K562 (cell line): ENCODE measurements at regions not wholly inside any gene's neighbourhood (a gene's known extent, or its start where the extent isn't known, plus 50 kb on each side); places are given as distances from the start of the nearest gene placed in this dataset.

Source experiments
- BMI1 ChIP-seq: fragments of 150-350 bp; IDR thresholded peaks from 2 replicates; pipeline ENCODE4 v1.6.1; 2014; ENCODE audit warnings: low read length
- DEAF1 ChIP-seq: fragments of 450-650 bp; formaldehyde crosslinking; IDR thresholded peaks from 2 replicates; pipeline ENCODE4 v1.4.0; 2020; ENCODE audit warnings: mild to moderate bottlenecking, moderate library complexity
- HMGN3 ChIP-seq: IDR thresholded peaks from 2 replicates; pipeline ENCODE4 v1.6.1; 2011; ENCODE audit warnings: borderline replicate concordance, low read depth, mild to moderate bottlenecking, mixed read lengths, low read length; ENCODE audit not compliant: insufficient read length; ENCODE audit errors: extremely low read depth
- HNRNPUL1 ChIP-seq: fragments of 200-400 bp; formaldehyde crosslinking; IDR thresholded peaks from 2 replicates; pipeline ENCODE4 v1.6.1; 2017; ENCODE audit warnings: low read length
- HSF4 ChIP-seq: fragments of 250-450 bp; sonication (Bioruptor Pico); IDR thresholded peaks from 2 replicates; pipeline ENCODE4 v2.1.2; 2022; ENCODE audit warnings: mild to moderate bottlenecking, moderate library complexity, borderline replicate concordance
- KDM5B ChIP-seq: fragments of 200-600 bp; sonication (generic); IDR thresholded peaks from 2 replicates; pipeline ENCODE4 v1.6.1; 2012; ENCODE audit warnings: low read depth, mild to moderate bottlenecking, moderate library complexity, low read length, control low read depth, inconsistent platforms; ENCODE audit not compliant: insufficient replicate concordance
- MGA ChIP-seq: fragments of 450-650 bp; IDR thresholded peaks from 2 replicates; pipeline ENCODE4 v1.6.1; 2016; ENCODE audit warnings: mild to moderate bottlenecking, moderate library complexity
- NONO ChIP-seq, 2 experiments: fragments of 200-400 bp in 1 of 2; fragments of 450-650 bp in 1 of 2; formaldehyde crosslinking in 1 of 2; IDR thresholded peaks; 2 replicates each; pipeline ENCODE4 v1.6.1; 2017; ENCODE audit warnings: low read depth in 2 of 2, mild to moderate bottlenecking in 2 of 2, moderate library complexity in 2 of 2, low read length in 1 of 2
- NR2C2 ChIP-seq, 2 experiments: fragments of 200-800 bp in 1 of 2; sonication (Bioruptor generic) in 1 of 2; sonication (generic) in 1 of 2; formaldehyde crosslinking in 1 of 2; IDR thresholded peaks; 2 replicates each; pipeline versions ENCODE4 v1.6.1 to v1.8.0; 2016 to 2022; ENCODE audit warnings: mild to moderate bottlenecking in 1 of 2, missing compliant biosample characterization in 1 of 2, missing genetic modification characterization in 1 of 2, missing genetic modification reagents in 1 of 2
- SNRNP70 ChIP-seq: fragments of 200-400 bp; formaldehyde crosslinking; optimal IDR thresholded peaks from 2 replicates; pipeline ENCODE3; 2017; ENCODE audit warnings: low read depth, low read length
- SOX6 ChIP-seq: fragments of 450-650 bp; IDR thresholded peaks from 2 replicates; pipeline ENCODE4 v1.6.1; 2014; ENCODE audit warnings: mild to moderate bottlenecking

- TF ChIP-seq MGA (no peak), KDM5B (no peak), BMI1 (0 out of 2 replicates have a peak, but pooled peaks have one; percentile 45), NONO (IDR thresholded peaks at IDR 0.05; ENCODE audit: low read depth in 2 of 2, low read length in 1 of 2) (peak in 1 of 2 experiments; percentile 56; a peak in 1 of 4 replicates), NR2C2 (CRISPR knock-in tag; IDR thresholded peaks at IDR 0.05) (no peak), NR2C2 (tag; IDR thresholded peaks at IDR 0.05) (peak; percentile 66; the same call in 1 of the 2 replicates), HMGN3 (peak; percentile 82), SNRNP70 (no peak), HSF4 (CRISPR knock-in tag) (no peak), DEAF1 (CRISPR knock-in tag) (peak; percentile 22; the same call in 1 of the 2 replicates), SOX6 (peak; percentile 91), HNRNPUL1 (no peak)
These were observed 55.2 kb upstream of the NEK6 start (continued) for GRCh38 chr9:124202447-124202971.
